Mucosa of stomach (tissue), 1 donor: ENCODE measurements at regions not wholly inside any gene's neighbourhood (a gene's known extent, or its start where the extent isn't known, plus 50 kb on each side); places are given as distances from the start of the nearest gene placed in this dataset.

Source experiments
- H3K27me3 ChIP-seq: one replicate; pipeline ENCODE4 v1.7.0; 2013; ENCODE audit warnings: mild to moderate bottlenecking, low read length; ENCODE audit not compliant: control insufficient read depth, insufficient read depth
- H3K36me3 ChIP-seq: one replicate; pipeline ENCODE4 v1.7.0; 2013; ENCODE audit warnings: low read length; ENCODE audit not compliant: control insufficient read depth, insufficient read depth
- H3K4me1 ChIP-seq: one replicate; pipeline ENCODE4 v1.7.0; 2013; ENCODE audit warnings: mild to moderate bottlenecking, low read length; ENCODE audit not compliant: control insufficient read depth, insufficient read depth
- H3K4me3 ChIP-seq: one replicate; pipeline ENCODE4 v1.7.0; 2013; ENCODE audit warnings: low read length
- H3K9ac ChIP-seq: one replicate; pipeline ENCODE4 v1.7.0; 2013; ENCODE audit warnings: mild to moderate bottlenecking, low read length, moderate library complexity
- H3K9me3 ChIP-seq: one replicate; pipeline ENCODE4 v1.7.0; 2013; ENCODE audit warnings: mild to moderate bottlenecking, low read length, moderate library complexity; ENCODE audit not compliant: control insufficient read depth
- donor health status: Pancreatic carcinoma.

DNA sequence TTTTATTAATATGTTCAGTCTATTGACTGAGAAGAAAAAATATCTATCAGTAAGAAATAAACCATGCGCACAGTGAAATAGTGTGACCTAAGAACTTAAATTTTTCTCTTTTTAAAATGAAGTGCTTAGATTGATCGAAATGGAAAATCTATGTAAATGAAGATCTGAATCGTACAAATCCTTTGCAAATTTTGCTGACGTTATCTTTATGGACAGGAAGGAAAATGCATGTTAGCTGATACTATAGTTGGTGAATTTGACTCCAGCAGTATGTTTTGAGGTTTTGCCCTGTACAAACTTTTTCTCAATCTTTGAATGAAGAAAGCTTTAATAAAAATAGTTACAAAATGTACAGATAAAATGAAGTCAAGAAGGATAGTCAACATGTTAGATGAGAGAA is 82.9 kb downstream of the NRN1 start:
- Histone ChIP-seq H3K4me1 (no peaks in the 10 kb centered on the region), H3K27me3 (no peaks in the 10 kb centered on the region), H3K4me3 (no peak overlapping the region), H3K9ac (no peak overlapping the region), H3K36me3 (no peaks in the 10 kb centered on the region), H3K9me3 (no peaks in the 10 kb centered on the region)

DNA sequence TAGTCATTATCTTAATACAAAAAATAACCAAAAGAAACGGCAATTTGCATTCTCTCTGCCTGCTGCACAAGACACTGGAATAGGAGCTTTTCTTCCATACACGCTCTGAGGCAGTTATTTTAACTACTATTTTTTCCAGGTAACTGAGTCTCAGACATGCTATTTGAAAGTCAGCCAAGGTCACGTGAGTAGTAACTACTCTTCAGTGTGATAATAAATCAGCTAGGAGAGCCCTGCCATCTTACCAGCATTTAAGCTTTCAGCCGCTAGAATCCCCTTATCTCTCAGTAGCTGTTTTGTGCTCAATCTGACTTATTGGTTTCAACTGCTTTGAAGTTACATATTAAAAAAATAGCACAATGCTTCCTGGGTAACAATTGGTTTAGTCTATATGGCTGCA is 84.5 kb downstream of the NRN1 start:
- no peaks in the 10 kb centered on the region for H3K27me3 ChIP-seq
- H3K4me3 ChIP-seq = no peak overlapping the region
- H3K36me3 ChIP-seq = no peaks in the 10 kb centered on the region
- no peaks in the 10 kb centered on the region for H3K9me3 ChIP-seq
- H3K9ac ChIP-seq = no peak overlapping the region
- H3K4me1 ChIP-seq = no peaks in the 10 kb centered on the region

DNA sequence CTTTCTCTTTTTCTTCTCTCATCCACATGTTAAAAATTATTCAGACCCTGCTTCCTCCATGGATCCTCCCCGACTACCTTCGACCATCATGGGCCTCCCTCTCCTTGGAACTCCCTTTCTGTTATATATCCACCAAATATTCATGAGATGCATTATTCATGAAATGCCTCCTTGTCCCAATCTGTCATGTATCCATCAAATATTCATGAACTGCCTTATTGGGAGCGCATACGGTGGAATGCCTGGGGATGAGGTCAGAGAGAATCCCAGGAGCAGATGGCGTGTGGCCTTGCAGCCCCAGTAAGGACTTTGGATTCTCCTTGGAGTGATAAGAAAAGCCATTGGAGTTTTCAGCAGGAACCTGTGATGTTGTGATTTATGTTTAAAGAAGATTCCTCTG is 97.0 kb downstream of the NRN1 start:
- Histone ChIP-seq H3K9me3 (no peaks in the 10 kb centered on the region), H3K4me1 (no peaks in the 10 kb centered on the region), H3K9ac (no peak overlapping the region), H3K27me3 (no peaks in the 10 kb centered on the region), H3K36me3 (no peaks in the 10 kb centered on the region), H3K4me3 (no peak overlapping the region)

DNA sequence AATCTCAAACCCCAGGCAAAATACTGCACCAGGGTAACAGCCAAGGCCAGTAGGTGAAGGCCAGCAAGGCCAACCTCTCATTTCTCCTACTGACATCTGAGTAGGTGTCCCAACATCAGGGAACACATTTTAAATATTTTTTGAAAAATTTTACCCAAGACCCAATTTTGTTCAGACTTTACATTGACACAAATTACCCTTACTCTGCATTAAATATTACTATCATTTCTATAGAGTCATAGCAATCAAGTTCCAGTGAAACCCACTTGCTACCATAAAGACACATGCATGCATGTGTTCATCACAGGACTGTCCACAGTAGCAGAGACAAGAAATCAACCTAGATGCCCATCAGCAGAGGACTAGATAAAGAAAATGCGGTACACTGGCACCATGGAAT is 99.9 kb downstream of the NRN1 start:
- Histone ChIP-seq H3K27me3 (no peaks in the 10 kb centered on the region), H3K9me3 (no peaks in the 10 kb centered on the region), H3K4me3 (no peak overlapping the region), H3K9ac (no peak overlapping the region), H3K4me1 (no peaks in the 10 kb centered on the region), H3K36me3 (no peaks in the 10 kb centered on the region)

DNA sequence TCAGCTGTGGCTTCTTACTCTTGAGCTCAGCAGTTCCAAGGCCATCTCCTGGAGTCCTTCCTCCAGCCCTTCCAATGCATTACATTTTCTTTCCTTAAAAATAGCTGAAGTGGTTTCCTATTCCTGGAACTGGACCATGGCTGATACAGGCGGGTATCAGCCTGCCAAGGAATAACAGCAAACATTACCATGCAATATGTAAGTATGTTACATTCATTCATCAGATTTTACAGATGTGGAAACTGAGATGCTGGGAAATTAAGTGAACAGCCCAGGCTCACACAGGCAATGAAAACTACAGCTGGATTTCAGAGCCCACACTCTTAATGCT is 100.4 kb downstream of the NRN1 start:
- H3K4me1 ChIP-seq = no peaks in the 10 kb centered on the region
- H3K36me3 ChIP-seq = no peaks in the 10 kb centered on the region
- no peaks in the 10 kb centered on the region for H3K9me3 ChIP-seq
- H3K9ac ChIP-seq = no peak overlapping the region
- H3K27me3 ChIP-seq = no peaks in the 10 kb centered on the region
- no peak overlapping the region for H3K4me3 ChIP-seq

DNA sequence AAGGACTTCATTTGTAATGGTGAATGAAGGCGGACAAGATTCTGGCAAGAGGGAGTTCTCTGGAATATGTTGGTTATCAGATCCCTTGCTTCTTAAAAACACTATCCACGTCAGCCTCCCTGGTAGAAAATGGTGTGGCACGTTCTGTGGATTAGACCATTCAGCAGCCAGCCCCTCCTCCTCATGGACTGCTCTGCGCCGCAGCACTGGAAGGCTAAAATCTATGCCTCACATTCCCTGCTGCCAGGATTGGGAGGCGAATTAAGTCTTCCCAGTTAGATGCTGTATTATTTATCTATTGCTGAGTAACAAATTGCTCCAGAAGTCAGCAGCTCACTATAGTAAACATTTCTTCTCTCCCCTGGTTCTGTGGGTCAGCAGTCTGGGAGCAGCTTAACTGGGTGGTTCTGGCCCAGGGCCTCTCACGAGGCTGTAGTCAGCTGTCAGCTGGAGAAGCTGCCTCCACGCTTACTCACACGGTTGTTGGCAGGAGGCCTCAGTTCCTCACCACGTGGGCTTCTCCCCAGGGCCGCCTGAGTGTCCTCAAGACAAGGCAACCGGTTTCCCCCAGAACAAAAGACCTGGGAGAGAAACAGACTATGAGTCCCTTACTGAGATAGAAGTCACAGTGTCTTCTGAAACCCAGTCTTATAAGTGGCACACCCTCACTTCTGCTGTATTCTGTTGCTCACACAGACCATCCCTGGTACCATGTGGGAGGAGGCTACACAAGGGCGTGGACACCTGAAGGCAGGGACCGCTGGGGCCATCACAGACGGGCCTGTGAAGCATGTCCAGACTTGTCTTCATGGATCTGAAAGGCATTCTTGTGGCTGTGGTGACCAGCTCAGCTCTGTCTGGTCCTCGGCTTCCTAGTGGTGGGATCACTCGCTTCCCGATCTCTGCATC is 101.0 kb downstream of the NRN1 start:
- Histone ChIP-seq H3K4me3 (no peak overlapping the region), H3K4me1 (no peaks in the 10 kb centered on the region), H3K27me3 (no peaks in the 10 kb centered on the region), H3K9ac (no peak overlapping the region), H3K9me3 (no peaks in the 10 kb centered on the region), H3K36me3 (no peaks in the 10 kb centered on the region)

DNA sequence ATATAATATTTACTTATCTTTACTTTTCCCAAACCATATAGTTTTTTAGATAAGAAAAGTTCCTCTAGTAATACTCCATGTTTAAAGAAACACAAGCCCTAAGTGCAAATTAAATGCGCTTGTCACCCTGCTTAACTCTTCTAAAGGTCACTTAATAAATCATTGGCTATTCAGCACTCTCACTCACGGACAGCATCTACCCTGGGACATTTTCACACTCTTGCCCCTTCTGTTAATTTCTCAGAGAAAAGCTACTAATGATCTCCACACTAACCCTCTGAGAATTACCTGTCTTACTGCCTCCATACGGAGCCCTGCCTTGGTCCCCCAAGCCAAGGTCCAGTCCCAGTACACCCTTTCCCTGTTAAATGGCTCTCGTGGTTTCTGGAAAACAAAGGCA is 102.2 kb downstream of the NRN1 start:
- Histone ChIP-seq H3K36me3 (no peaks in the 10 kb centered on the region), H3K9ac (no peak overlapping the region), H3K27me3 (no peaks in the 10 kb centered on the region), H3K4me1 (no peaks in the 10 kb centered on the region), H3K4me3 (no peak overlapping the region), H3K9me3 (no peaks in the 10 kb centered on the region)

DNA sequence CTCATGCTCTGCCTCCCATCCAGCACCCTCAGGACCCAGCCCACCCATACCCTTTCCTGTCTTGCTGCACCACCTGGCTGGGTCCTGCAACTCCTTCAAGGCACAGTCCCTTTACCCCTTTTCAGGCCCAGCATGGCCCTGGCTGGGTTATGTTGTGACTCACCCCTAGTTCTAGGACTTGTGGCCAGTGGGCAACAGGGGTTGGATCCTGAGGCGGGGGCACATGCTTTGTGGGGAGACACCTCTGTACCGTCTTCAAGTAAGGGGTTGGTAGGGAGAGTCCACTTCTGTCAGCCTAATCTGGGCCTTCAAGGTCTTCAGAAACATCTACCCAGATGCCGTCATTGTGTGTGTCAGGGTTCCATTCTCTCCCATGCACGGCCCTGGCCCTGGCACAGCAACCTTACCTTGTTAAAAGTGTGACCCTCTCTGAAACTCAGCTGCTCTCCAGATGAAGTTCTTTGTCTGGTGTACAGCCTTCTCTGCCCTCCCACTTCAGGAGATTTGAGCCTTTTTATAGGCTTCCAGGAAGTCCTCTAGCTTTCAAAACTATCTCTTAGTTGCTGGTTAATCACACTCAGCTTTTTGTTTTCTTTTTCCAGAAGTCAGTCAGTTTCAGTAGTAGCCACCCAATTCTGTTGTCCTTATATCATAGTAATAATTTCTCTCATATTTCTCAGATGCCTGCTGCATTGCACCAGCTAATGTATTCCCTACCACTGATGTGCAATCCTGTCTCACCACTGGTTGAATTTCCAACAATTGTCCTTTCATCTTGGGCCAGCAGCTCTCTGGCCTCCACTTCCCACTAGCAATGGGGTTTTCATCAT is 107.3 kb downstream of the NRN1 start:
- Histone ChIP-seq H3K27me3 (no peaks in the 10 kb centered on the region), H3K9me3 (no peaks in the 10 kb centered on the region), H3K4me1 (no peaks in the 10 kb centered on the region), H3K36me3 (no peaks in the 10 kb centered on the region), H3K4me3 (no peak overlapping the region), H3K9ac (no peak overlapping the region)

DNA sequence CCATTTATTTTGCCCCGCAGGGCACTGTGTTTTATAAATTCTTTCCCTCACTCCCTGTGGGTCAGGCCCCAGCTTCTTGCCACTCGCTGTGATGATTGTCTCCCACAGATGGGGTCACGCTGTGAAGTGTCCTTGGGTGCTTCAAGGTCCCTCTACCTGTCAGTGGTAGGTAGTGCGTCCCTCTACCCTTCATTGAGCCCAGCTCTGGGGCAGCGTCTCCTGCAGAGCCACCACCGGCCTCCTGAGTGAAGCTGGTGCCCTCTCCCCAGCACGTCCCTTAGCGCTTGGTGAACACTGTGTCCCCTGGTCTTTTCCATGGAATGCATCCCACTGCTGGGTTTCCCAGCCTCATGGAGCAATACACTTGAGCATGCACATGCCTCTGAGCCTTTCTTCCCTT is 108.2 kb downstream of the NRN1 start:
- Histone ChIP-seq H3K9me3 (no peaks in the 10 kb centered on the region), H3K36me3 (no peaks in the 10 kb centered on the region), H3K4me1 (no peaks in the 10 kb centered on the region)

DNA sequence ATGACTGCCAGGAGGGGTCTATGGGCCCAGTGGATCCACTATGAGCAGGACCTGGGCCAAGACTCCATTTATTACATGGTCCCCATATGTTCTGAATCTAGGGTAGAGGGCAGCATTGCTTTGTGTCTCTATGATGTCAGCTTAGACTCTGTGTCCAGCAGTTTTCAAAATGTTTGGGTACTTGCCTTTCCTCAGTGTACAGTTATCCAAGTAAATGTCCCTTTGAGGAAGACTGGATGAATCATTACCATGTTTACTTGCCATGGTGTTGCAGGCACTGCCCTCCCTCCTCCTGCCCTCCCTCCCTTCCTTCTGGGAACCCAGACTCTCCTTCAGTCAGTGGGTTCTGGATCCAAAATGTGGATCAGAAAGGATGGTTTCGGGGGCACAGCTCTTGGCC is 108.6 kb downstream of the NRN1 start:
- Histone ChIP-seq H3K9ac (no peak overlapping the region), H3K27me3 (no peaks in the 10 kb centered on the region), H3K9me3 (no peaks in the 10 kb centered on the region), H3K4me1 (no peaks in the 10 kb centered on the region), H3K4me3 (no peak overlapping the region), H3K36me3 (no peaks in the 10 kb centered on the region)

More for the DNA sequence above, 108.2 kb downstream of the NRN1 start:
- Histone ChIP-seq H3K9ac (no peak overlapping the region), H3K4me3 (no peak overlapping the region), H3K27me3 (no peaks in the 10 kb centered on the region)

DNA sequence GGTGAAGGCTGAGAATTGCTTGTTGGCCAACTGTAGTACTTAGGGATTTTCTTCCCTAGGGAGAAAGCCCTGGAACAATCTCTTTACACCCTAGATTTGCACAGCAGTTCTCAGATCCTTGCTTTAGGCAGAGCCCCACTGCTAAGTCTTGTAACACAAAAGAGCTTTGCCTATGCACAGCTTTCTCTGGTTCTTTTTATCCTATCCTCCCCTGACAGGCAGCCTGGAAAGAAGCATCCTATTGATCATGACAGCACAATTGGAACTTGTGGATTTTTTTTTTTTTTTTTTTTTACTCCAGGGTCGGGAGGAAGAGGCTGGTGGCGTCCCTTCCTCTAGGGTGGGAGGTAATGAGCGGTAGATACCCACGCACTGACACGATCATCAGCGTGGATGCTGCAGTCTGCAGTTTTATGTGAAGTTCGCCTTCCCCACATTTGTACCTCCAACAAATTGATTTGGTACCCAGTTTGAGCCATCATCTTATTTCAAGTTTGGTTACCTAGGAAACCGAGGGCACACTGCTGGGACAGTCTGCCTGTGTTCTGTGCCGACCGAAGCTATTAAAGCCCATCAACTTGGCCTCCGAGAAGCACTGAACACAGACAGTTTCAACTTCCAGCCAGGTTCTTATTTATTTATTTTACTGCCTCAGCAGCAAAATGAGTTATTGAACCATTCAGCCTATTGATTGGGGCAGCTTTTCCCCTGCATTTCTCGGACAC is 110.1 kb downstream of the NRN1 start:
- H3K4me1 ChIP-seq = peaks cover 3% of the 10 kb centered on the region
- no peaks in the 10 kb centered on the region for H3K27me3 ChIP-seq
- no peak overlapping the region for H3K9ac ChIP-seq
- H3K36me3 ChIP-seq = no peaks in the 10 kb centered on the region
- H3K4me3 ChIP-seq = no peak overlapping the region
- H3K9me3 ChIP-seq = no peaks in the 10 kb centered on the region

DNA sequence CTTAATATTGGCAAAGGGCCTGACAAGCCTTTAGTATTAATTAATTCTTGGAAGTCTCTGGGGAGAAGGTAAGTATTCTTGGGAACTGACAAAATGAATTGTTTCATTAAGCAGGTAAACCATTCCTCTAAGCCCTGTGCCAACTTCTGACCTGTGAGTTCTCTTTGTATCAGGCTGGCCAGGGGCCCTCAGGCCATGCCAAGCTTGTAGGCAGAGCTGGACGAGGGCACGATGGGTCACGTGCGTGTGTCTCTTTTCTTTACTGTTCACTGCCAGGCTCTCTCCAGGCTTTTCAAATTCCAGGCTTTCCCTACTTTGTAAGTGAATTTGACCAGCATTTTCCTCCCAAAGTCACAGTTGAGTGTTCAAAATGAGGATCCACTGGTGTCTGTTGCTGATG is 112.4 kb downstream of the NRN1 start:
- Histone ChIP-seq H3K27me3 (no peaks in the 10 kb centered on the region), H3K4me3 (no peak overlapping the region), H3K9ac (no peak overlapping the region), H3K36me3 (no peaks in the 10 kb centered on the region), H3K9me3 (no peaks in the 10 kb centered on the region), H3K4me1 (peaks cover 3% of the 10 kb centered on the region)
